ENCODE measurements at regions not wholly inside any gene's neighbourhood (a gene's known extent, or its start where the extent isn't known, plus 50 kb on each side); places are given as distances from the start of the nearest gene placed in this dataset.

- Histone ChIP-seq H3K79me2 (ENCODE audit: insufficient read depth, low read length) (no peaks in the 10 kb centered on the region), H3K4me1 (ENCODE audit: control insufficient read depth in 1 of 2, insufficient read depth in 2 of 2, low read length in 2 of 2) (no peaks in the 10 kb centered on the region), H3K4me3 (replicated peaks in 1 of 2; ENCODE audit: low read depth in 1 of 2, low read length in 2 of 2) (no peak overlapping the region), H3K36me3 (ENCODE audit: control insufficient read depth in 1 of 2, insufficient read depth in 2 of 2, low read length in 2 of 2) (no peaks in the 10 kb centered on the region), H3K9me3 (ENCODE audit: control insufficient read depth in 1 of 2, insufficient read depth in 1 of 2, low read depth in 1 of 2, low read length in 2 of 2) (peaks cover 0 to 25% of the 10 kb centered on the region in 2 experiments; a peak in 2 of 4 replicates), H4K20me1 (ENCODE audit: insufficient read depth) (no peaks in the 10 kb centered on the region), H3K27me3 (ENCODE audit: insufficient read depth, low read length) (no peaks in the 10 kb centered on the region), H3K9me2 (ENCODE audit: insufficient read depth) (no peaks in the 10 kb centered on the region), H3K27ac (ENCODE audit: low read depth, low read length) (no peak overlapping the region), H3K4me2 (ENCODE audit: low read length) (no peak overlapping the region), H3K9ac (ENCODE audit: low read length) (no peak overlapping the region), H2AFZ (ENCODE audit: low read depth, low read length, poor library complexity, severe bottlenecking) (no peak overlapping the region)
- ATAC-seq (no peak), DNase-seq (ENCODE audit: low read depth, low spot score) (no peak)
- intact Hi-C loops (cut with micrococcal nuclease): no loop called here
- CTCF ChIA-PET: no interaction called here
- RAD21 ChIA-PET (ENCODE audit: low non-redundant PET in 1 of 2, low total read pairs in 2 of 2, uncharacterized antibody in 2 of 2, unreplicated experiment in 2 of 2): no interaction called here
- TF ChIP-seq ZBTB33 (IDR thresholded peaks at IDR 0.05; ENCODE audit: extremely low read depth, insufficient replicate concordance, low read length) (no peak), CBX3 (IDR thresholded peaks at IDR 0.05; ENCODE audit: low read depth) (no peak), SIN3A (IDR thresholded peaks at IDR 0.05; ENCODE audit: low read depth) (no peak), EZH2 (IDR thresholded peaks at IDR 0.05) (no peak), EGR1 (IDR thresholded peaks at IDR 0.05; ENCODE audit: low read depth) (no peak), EZH2phosphoT487 (IDR thresholded peaks at IDR 0.05; ENCODE audit: borderline replicate concordance) (no peak), ZFX (IDR thresholded peaks at IDR 0.05) (no peak), YY1 (IDR thresholded peaks at IDR 0.05; ENCODE audit: extremely low read depth, insufficient replicate concordance, low read depth, low read length) (no peak), FOSL1 (IDR thresholded peaks at IDR 0.05; ENCODE audit: low read depth) (no peak), POLR2AphosphoS5 (IDR thresholded peaks at IDR 0.05; ENCODE audit: low read depth, low read length) (no peak), JUND (IDR thresholded peaks at IDR 0.05) (no peak)
- POLR2A ChIA-PET: no interaction called here
- BruUV-seq (replicated peaks): no TSS peak
Observed at GRCh38 chr16:51683882-51684281, 532.8 kb upstream of the SALL1 start.
